Neural progenitor cell (in vitro differentiated cells): ENCODE measurements at regions not wholly inside any gene's neighbourhood (a gene's known extent, or its start where the extent isn't known, plus 50 kb on each side); places are given as distances from the start of the nearest gene placed in this dataset.

ENCODE experiments used
- DNase-seq: peaks from one replicate; pipeline ENCODE4 v3.0.0-alpha.2; 2016; ENCODE audit warnings: low spot score
- H2AFZ ChIP-seq: fragments of 200-600 bp; sonication (generic); replicated peaks from 2 replicates; pipeline ENCODE4 v1.6.1; 2016; ENCODE audit warnings: antibody characterized with exemption
- H3F3A ChIP-seq: fragments of 200-600 bp; sonication (generic); 2 replicates; pipeline ENCODE4 v1.6.1; 2016; ENCODE audit warnings: antibody characterized with exemption, low read depth
- H3K27ac ChIP-seq: fragments of 200-600 bp; sonication (generic); 2 replicates; pipeline ENCODE4 v1.5.1; 2016; ENCODE audit warnings: mild to moderate bottlenecking
- H3K27me3 ChIP-seq: fragments of 200-600 bp; sonication (generic); 2 replicates; pipeline ENCODE4 v1.6.1; 2016; ENCODE audit warnings: mild to moderate bottlenecking, moderate library complexity
- H3K36me3 ChIP-seq: fragments of 200-600 bp; sonication (generic); 2 replicates; pipeline ENCODE4 v1.5.1; 2016
- H3K4me1 ChIP-seq: fragments of 200-600 bp; sonication (generic); 2 replicates; pipeline ENCODE4 v1.6.1; 2016; ENCODE audit warnings: mixed run types
- H3K4me2 ChIP-seq: fragments of 200-600 bp; sonication (generic); 2 replicates; pipeline ENCODE4 v1.6.1; 2016
- H3K4me3 ChIP-seq: fragments of 200-600 bp; sonication (generic); 2 replicates; pipeline ENCODE4 v1.5.1; 2016
- H3K79me2 ChIP-seq: fragments of 200-600 bp; sonication (generic); 2 replicates; pipeline ENCODE4 v1.6.1; 2016; ENCODE audit warnings: low read depth
- H3K9ac ChIP-seq: fragments of 200-600 bp; sonication (generic); 2 replicates; pipeline ENCODE4 v1.6.1; 2016
- H3K9me3 ChIP-seq: fragments of 200-600 bp; sonication (generic); 2 replicates; pipeline ENCODE4 v1.5.1; 2016; ENCODE audit warnings: low read depth
- H4K20me1 ChIP-seq: fragments of 200-600 bp; sonication (generic); 2 replicates; pipeline ENCODE4 v1.6.1; 2016; ENCODE audit warnings: low read depth
- H3K27ac Mint-ChIP-seq: 3 replicates; pipeline ENCODE4 v1.8.0; 2021; ENCODE audit warnings: mixed read lengths
- H3K27me3 Mint-ChIP-seq: 2 replicates; pipeline ENCODE4 v1.8.0; 2022; ENCODE audit warnings: low read depth, mild to moderate bottlenecking, inconsistent platforms, moderate library complexity, mixed read lengths; ENCODE audit not compliant: insufficient read depth
- H3K36me3 Mint-ChIP-seq: 3 replicates; pipeline ENCODE4 v1.8.0; 2021; ENCODE audit warnings: mixed read lengths
- H3K4me1 Mint-ChIP-seq: 3 replicates; pipeline ENCODE4 v1.8.0; 2021; ENCODE audit warnings: mixed read lengths
- H3K4me3 Mint-ChIP-seq: 3 replicates; pipeline ENCODE4 v1.8.0; 2021; ENCODE audit warnings: mild to moderate bottlenecking, moderate library complexity, mixed read lengths
- H3K9me3 Mint-ChIP-seq: 3 replicates; pipeline ENCODE4 v1.8.0; 2020; ENCODE audit warnings: mixed read lengths
- CTCF ChIP-seq: fragments of 200-600 bp; sonication (generic); IDR thresholded peaks from 2 replicates; pipeline ENCODE4 v1.5.1; 2017; ENCODE audit warnings: antibody characterized with exemption, mild to moderate bottlenecking
- EZH2 ChIP-seq: fragments of 200-600 bp; sonication (generic); IDR thresholded peaks from 2 replicates; pipeline ENCODE4 v1.6.1; 2017; ENCODE audit warnings: antibody characterized with exemption, mild to moderate bottlenecking, moderate library complexity
- EZH2phosphoT487 ChIP-seq: fragments of 200-600 bp; sonication (generic); IDR thresholded peaks from 2 replicates; pipeline ENCODE4 v1.6.1; 2017; ENCODE audit warnings: antibody characterized with exemption

- Mint-ChIP-seq H3K27ac (no peak overlapping the region), H3K27me3 (peaks cover 18% of the 10 kb centered on the region), H3K4me1 (peaks cover 15% of the 10 kb centered on the region), H3K36me3 (peaks cover 2% of the 10 kb centered on the region), H3K9me3 (peaks cover 5% of the 10 kb centered on the region), H3K4me3 (no peak overlapping the region)
- H3K4me2 ChIP-seq = no peak overlapping the region
- peaks cover under 1% of the 10 kb centered on the region for H4K20me1 ChIP-seq
- H3K27ac ChIP-seq = no peak overlapping the region
- no peak overlapping the region for H3K4me3 ChIP-seq
- H3K27me3 ChIP-seq = no peaks in the 10 kb centered on the region
- no peak for DNase-seq
- H3K9ac ChIP-seq = no peak overlapping the region
- TF ChIP-seq EZH2 (no peak), CTCF (no peak)
- peaks cover 13% of the 10 kb centered on the region for H3F3A ChIP-seq
- no peaks in the 10 kb centered on the region for H3K4me1 ChIP-seq
- no peaks in the 10 kb centered on the region for H3K36me3 ChIP-seq
- H3K79me2 ChIP-seq = no peaks in the 10 kb centered on the region
- no peaks in the 10 kb centered on the region for H3K9me3 ChIP-seq
- H2AFZ ChIP-seq = no peak overlapping the region
These were observed 58.8 kb upstream of the BTN3A2 start for GRCh38 chr6:26306232-26306631.

- no peak overlapping the region for H3K9ac ChIP-seq
- no peak overlapping the region for H3K4me3 Mint-ChIP-seq
- no peaks in the 10 kb centered on the region for H3K4me1 ChIP-seq
- H3K9me3 ChIP-seq = no peaks in the 10 kb centered on the region
- H3F3A ChIP-seq = peaks cover 28% of the 10 kb centered on the region
- H3K36me3 Mint-ChIP-seq = peaks cover 2% of the 10 kb centered on the region
- H3K9me3 Mint-ChIP-seq = peaks cover 11% of the 10 kb centered on the region
- H3K27ac ChIP-seq = no peak overlapping the region
- TF ChIP-seq EZH2 = no peak
- no peak for TF ChIP-seq EZH2phosphoT487
- TF ChIP-seq CTCF = no peak
- H3K36me3 ChIP-seq = no peaks in the 10 kb centered on the region
- peaks cover 25% of the 10 kb centered on the region for H3K4me1 Mint-ChIP-seq
- no peaks in the 10 kb centered on the region for H3K79me2 ChIP-seq
- no peak overlapping the region for H3K4me3 ChIP-seq
- H3K27me3 Mint-ChIP-seq = peaks cover 30% of the 10 kb centered on the region
- H3K27ac Mint-ChIP-seq = no peak overlapping the region
- no peak overlapping the region for H3K4me2 ChIP-seq
- H4K20me1 ChIP-seq = peaks cover 3% of the 10 kb centered on the region
- no peaks in the 10 kb centered on the region for H3K27me3 ChIP-seq
- H2AFZ ChIP-seq = no peak overlapping the region
- DNase-seq = no peak
These were observed 57.1 kb upstream of the BTN3A2 start for GRCh38 chr6:26307850-26308249.

GRCh38 chr6:26309731-26310142 is 55.3 kb upstream of the BTN3A2 start:
- Histone ChIP-seq H3K27ac (no peak overlapping the region), H3K27me3 (no peaks in the 10 kb centered on the region), H3K4me2 (no peak overlapping the region), H3F3A (peaks cover 35% of the 10 kb centered on the region), H4K20me1 (peaks cover 3% of the 10 kb centered on the region), H2AFZ (no peak overlapping the region), H3K4me3 (no peak overlapping the region), H3K36me3 (no peaks in the 10 kb centered on the region), H3K79me2 (no peaks in the 10 kb centered on the region), H3K9me3 (no peaks in the 10 kb centered on the region), H3K9ac (no peak overlapping the region), H3K4me1 (no peaks in the 10 kb centered on the region)
- no peak overlapping the region for H3K27ac Mint-ChIP-seq
- H3K4me1 Mint-ChIP-seq = peaks cover 27% of the 10 kb centered on the region
- DNase-seq = no peak
- H3K27me3 Mint-ChIP-seq = peaks cover 35% of the 10 kb centered on the region
- H3K4me3 Mint-ChIP-seq = peak overlapping the region; percentile 37
- no peak for TF ChIP-seq CTCF
- no peak for TF ChIP-seq EZH2phosphoT487
- no peak for TF ChIP-seq EZH2
- H3K9me3 Mint-ChIP-seq = peaks cover 15% of the 10 kb centered on the region
- peaks cover 2% of the 10 kb centered on the region for H3K36me3 Mint-ChIP-seq

- Histone ChIP-seq H3K79me2 (no peaks in the 10 kb centered on the region), H3F3A (peaks cover 31% of the 10 kb centered on the region), H2AFZ (no peak overlapping the region), H3K36me3 (no peaks in the 10 kb centered on the region), H3K4me3 (peak overlapping the region; percentile 91), H3K4me2 (peak overlapping the region; percentile 79), H4K20me1 (peaks cover 3% of the 10 kb centered on the region), H3K27me3 (no peaks in the 10 kb centered on the region), H3K9me3 (no peaks in the 10 kb centered on the region), H3K27ac (no peak overlapping the region), H3K4me1 (no peaks in the 10 kb centered on the region), H3K9ac (no peak overlapping the region)
- Mint-ChIP-seq H3K4me3 (peak overlapping the region; percentile 94), H3K4me1 (peaks cover 17% of the 10 kb centered on the region), H3K36me3 (no peaks in the 10 kb centered on the region), H3K27me3 (peaks cover 23% of the 10 kb centered on the region), H3K27ac (peak overlapping the region; percentile 0), H3K9me3 (peaks cover 12% of the 10 kb centered on the region)
- no peak for TF ChIP-seq EZH2phosphoT487
- no peak for TF ChIP-seq EZH2
- no peak for TF ChIP-seq CTCF
- DNase-seq = peak; percentile 45
These were observed 54.0 kb upstream of the BTN3A2 start for GRCh38 chr6:26311012-26311384.
